GM23338 (cell line): ENCODE measurements at regions not wholly inside any gene's neighbourhood (a gene's known extent, or its start where the extent isn't known, plus 50 kb on each side); places are given as distances from the start of the nearest gene placed in this dataset.

Source experiments
- ATAC-seq: fragments of 200-7000 bp; cut with Tn5 transposase; 3 replicates; pipeline ENCODE4 v1.9.1; 2020
- DNase-seq: peaks from one replicate; pipeline ENCODE4 v3.0.0-alpha.2; 2015; ENCODE audit warnings: low spot score
- H2AFZ ChIP-seq: fragments of 200-600 bp; sonication (generic); 2 replicates; pipeline ENCODE4 v1.8.0; 2016; ENCODE audit warnings: antibody characterized with exemption, mild to moderate bottlenecking, moderate library complexity
- H3F3A ChIP-seq: fragments of 200-600 bp; sonication (generic); replicated peaks from 2 replicates; pipeline ENCODE4 v1.8.0; 2017; ENCODE audit warnings: antibody characterized with exemption, mixed run types, low read depth
- H3K27ac ChIP-seq: fragments of 200-600 bp; sonication (generic); 2 replicates; pipeline ENCODE4 v1.6.1; 2016; ENCODE audit warnings: low read depth
- H3K27me3 ChIP-seq: fragments of 200-600 bp; sonication (generic); 2 replicates; pipeline ENCODE4 v1.8.0; 2016; ENCODE audit warnings: mild to moderate bottlenecking, mixed run types, moderate library complexity; ENCODE audit not compliant: insufficient read depth
- H3K36me3 ChIP-seq: fragments of 200-600 bp; sonication (generic); 2 replicates; pipeline ENCODE4 v1.8.0; 2016; ENCODE audit warnings: mild to moderate bottlenecking; ENCODE audit not compliant: insufficient read depth
- H3K4me1 ChIP-seq: fragments of 200-600 bp; sonication (generic); 2 replicates; pipeline ENCODE4 v1.8.0; 2016; ENCODE audit warnings: mild to moderate bottlenecking, moderate library complexity; ENCODE audit not compliant: insufficient read depth
- H3K4me2 ChIP-seq: fragments of 200-600 bp; sonication (generic); 2 replicates; pipeline ENCODE4 v1.7.1; 2017; ENCODE audit warnings: mixed run types
- H3K4me3 ChIP-seq: fragments of 200-600 bp; sonication (generic); 2 replicates; pipeline ENCODE4 v1.6.1; 2016; ENCODE audit warnings: mixed run types
- H3K79me2 ChIP-seq: fragments of 200-600 bp; sonication (generic); replicated peaks from 2 replicates; pipeline ENCODE4 v1.8.0; 2017; ENCODE audit warnings: mild to moderate bottlenecking; ENCODE audit not compliant: insufficient read depth
- H3K9me2 ChIP-seq: fragments of 200-600 bp; sonication (generic); 2 replicates; pipeline ENCODE4 v1.8.0; 2017; ENCODE audit not compliant: insufficient read depth
- H4K20me1 ChIP-seq: fragments of 200-600 bp; sonication (generic); replicated peaks from 2 replicates; pipeline ENCODE4 v1.8.0; 2017; ENCODE audit warnings: mild to moderate bottlenecking; ENCODE audit not compliant: insufficient read depth
- H3K27ac Mint-ChIP-seq: 2 replicates; pipeline ENCODE4 v1.8.0; 2020; ENCODE audit warnings: inconsistent platforms, mild to moderate bottlenecking, moderate library complexity, mixed read lengths
- H3K27me3 Mint-ChIP-seq: 3 replicates; pipeline ENCODE4 v1.8.0; 2022; ENCODE audit warnings: low read depth, mild to moderate bottlenecking, moderate library complexity, mixed read lengths, inconsistent platforms; ENCODE audit not compliant: insufficient read depth, poor library complexity
- H3K36me3 Mint-ChIP-seq: 3 replicates; pipeline ENCODE4 v1.8.0; 2021; ENCODE audit warnings: low read depth, mild to moderate bottlenecking, inconsistent platforms, moderate library complexity, mixed read lengths
- H3K4me1 Mint-ChIP-seq: 3 replicates; pipeline ENCODE4 v1.8.0; 2020; ENCODE audit warnings: mild to moderate bottlenecking, inconsistent platforms, mixed read lengths
- H3K4me3 Mint-ChIP-seq: 3 replicates; pipeline ENCODE4 v1.8.0; 2021; ENCODE audit warnings: moderate library complexity, mild to moderate bottlenecking, inconsistent platforms, mixed read lengths
- H3K9me3 Mint-ChIP-seq: 3 replicates; pipeline ENCODE4 v1.8.0; 2020; ENCODE audit warnings: moderate library complexity, mild to moderate bottlenecking, inconsistent platforms, mixed read lengths
- CREB1 ChIP-seq: fragments of 250-450 bp; sonication (Bioruptor Pico); IDR thresholded peaks from 2 replicates; pipeline ENCODE4 v1.5.0; 2020; ENCODE audit warnings: low read depth, mild to moderate bottlenecking, moderate library complexity
- CTCF ChIP-seq, 2 experiments: fragments of 200-600 bp in 1 of 2; sonication (generic) in 1 of 2; conservative IDR thresholded peaks; 2 replicates each; pipeline versions ENCODE4 v1.5.1 to v1.6.1; 2016 to 2017; ENCODE audit warnings: antibody characterized with exemption in 2 of 2, low read depth in 2 of 2, mild to moderate bottlenecking in 2 of 2, moderate library complexity in 1 of 2
- ETS1 ChIP-seq: IDR thresholded peaks from 2 replicates; pipeline ENCODE4 v1.6.1; 2016; ENCODE audit warnings: antibody characterized with exemption
- EZH2 ChIP-seq: fragments of 200-600 bp; sonication (generic); IDR thresholded peaks from one replicate; pipeline ENCODE4 v1.8.0; 2017; ENCODE audit warnings: antibody characterized with exemption, mild to moderate bottlenecking, low read depth; ENCODE audit not compliant: unreplicated experiment
- EZH2phosphoT487 ChIP-seq: fragments of 200-600 bp; sonication (generic); IDR thresholded peaks from one replicate; pipeline ENCODE4 v1.8.1; 2018; ENCODE audit warnings: antibody characterized with exemption; ENCODE audit not compliant: unreplicated experiment
- JUNB ChIP-seq: IDR thresholded peaks from one replicate; pipeline ENCODE4 v1.6.1; 2016; ENCODE audit warnings: antibody characterized with exemption; ENCODE audit not compliant: unreplicated experiment
- POLR2AphosphoS5 ChIP-seq: IDR thresholded peaks from 2 replicates; pipeline ENCODE4 v1.6.1; 2016; ENCODE audit warnings: antibody characterized with exemption, low read depth
- STAT1 ChIP-seq: IDR thresholded peaks from one replicate; pipeline ENCODE4 v1.6.1; 2016; ENCODE audit warnings: antibody characterized with exemption; ENCODE audit not compliant: unreplicated experiment
- ZNF114 ChIP-seq: fragments of 250-450 bp; sonication (Bioruptor Pico); IDR thresholded peaks from 2 replicates; pipeline ENCODE4 v1.5.0; 2020; ENCODE audit warnings: mild to moderate bottlenecking, moderate library complexity
- ZNF331 ChIP-seq: fragments of 250-450 bp; sonication (Bioruptor Pico); IDR thresholded peaks from 2 replicates; pipeline ENCODE4 v1.5.0; 2020; ENCODE audit warnings: low read depth, mild to moderate bottlenecking, moderate library complexity
- ZNF462 ChIP-seq: fragments of 250-450 bp; sonication (Bioruptor Pico); IDR thresholded peaks from 2 replicates; pipeline ENCODE4 v1.5.0; 2020; ENCODE audit warnings: mild to moderate bottlenecking, moderate library complexity
- TF ChIP-seq, protein P1 (sequence below): IDR thresholded peaks from one replicate; pipeline ENCODE4 v1.6.1; 2018; ENCODE audit warnings: antibody characterized with exemption; ENCODE audit not compliant: unreplicated experiment

DNA sequence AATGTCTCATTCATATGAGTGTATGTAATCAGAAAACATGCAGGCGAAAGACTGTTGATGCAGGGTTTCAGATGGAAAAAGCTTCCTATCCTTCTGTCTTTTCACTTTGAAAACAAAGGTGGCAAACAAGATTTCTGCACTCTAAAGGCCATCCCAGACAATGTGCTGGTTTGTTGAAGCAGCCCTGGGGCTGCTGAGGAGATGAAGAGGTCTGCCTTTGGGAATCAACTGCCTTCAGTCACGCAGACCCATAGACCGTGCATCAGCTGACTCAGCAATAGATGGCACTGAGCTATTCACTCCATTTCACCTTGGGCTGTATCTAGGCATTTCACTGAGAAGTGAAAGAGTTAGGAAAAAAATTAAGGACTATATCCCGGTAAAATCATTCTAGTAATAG is 60.5 kb upstream of the C5orf46 start:
- Mint-ChIP-seq H3K4me1 (no peaks in the 10 kb centered on the region), H3K36me3 (no peaks in the 10 kb centered on the region), H3K27ac (no peak overlapping the region), H3K9me3 (no peaks in the 10 kb centered on the region), H3K27me3 (peaks cover 3% of the 10 kb centered on the region), H3K4me3 (no peak overlapping the region)
- no peaks in the 10 kb centered on the region; the same call in 1 of the 2 replicates for H3K36me3 ChIP-seq
- H3K9me2 ChIP-seq = no peaks in the 10 kb centered on the region
- no peak overlapping the region for H3K4me2 ChIP-seq
- no peaks in the 10 kb centered on the region for H3K4me1 ChIP-seq
- no peak overlapping the region for H3K4me3 ChIP-seq
- H3K27me3 ChIP-seq = no peaks in the 10 kb centered on the region
- H4K20me1 ChIP-seq = no peaks in the 10 kb centered on the region; the same call in 1 of the 2 replicates
- H3K79me2 ChIP-seq = no peaks in the 10 kb centered on the region
- TF ChIP-seq ZNF462 (CRISPR knock-in tag) (no peak), POLR2AphosphoS5 (no peak), ETS1 (no peak), EZH2phosphoT487 (no peak), CTCF (conservative IDR thresholded peaks at IDR 0.05; ENCODE audit: low read depth in 2 of 2) (no peak), JUNB (no peak), STAT1 (no peak), CREB1 (no peak), EZH2 (no peak), ZNF331 (CRISPR knock-in tag) (no peak), ZNF114 (CRISPR knock-in tag) (no peak)
- TF ChIP-seq, protein P1, sequence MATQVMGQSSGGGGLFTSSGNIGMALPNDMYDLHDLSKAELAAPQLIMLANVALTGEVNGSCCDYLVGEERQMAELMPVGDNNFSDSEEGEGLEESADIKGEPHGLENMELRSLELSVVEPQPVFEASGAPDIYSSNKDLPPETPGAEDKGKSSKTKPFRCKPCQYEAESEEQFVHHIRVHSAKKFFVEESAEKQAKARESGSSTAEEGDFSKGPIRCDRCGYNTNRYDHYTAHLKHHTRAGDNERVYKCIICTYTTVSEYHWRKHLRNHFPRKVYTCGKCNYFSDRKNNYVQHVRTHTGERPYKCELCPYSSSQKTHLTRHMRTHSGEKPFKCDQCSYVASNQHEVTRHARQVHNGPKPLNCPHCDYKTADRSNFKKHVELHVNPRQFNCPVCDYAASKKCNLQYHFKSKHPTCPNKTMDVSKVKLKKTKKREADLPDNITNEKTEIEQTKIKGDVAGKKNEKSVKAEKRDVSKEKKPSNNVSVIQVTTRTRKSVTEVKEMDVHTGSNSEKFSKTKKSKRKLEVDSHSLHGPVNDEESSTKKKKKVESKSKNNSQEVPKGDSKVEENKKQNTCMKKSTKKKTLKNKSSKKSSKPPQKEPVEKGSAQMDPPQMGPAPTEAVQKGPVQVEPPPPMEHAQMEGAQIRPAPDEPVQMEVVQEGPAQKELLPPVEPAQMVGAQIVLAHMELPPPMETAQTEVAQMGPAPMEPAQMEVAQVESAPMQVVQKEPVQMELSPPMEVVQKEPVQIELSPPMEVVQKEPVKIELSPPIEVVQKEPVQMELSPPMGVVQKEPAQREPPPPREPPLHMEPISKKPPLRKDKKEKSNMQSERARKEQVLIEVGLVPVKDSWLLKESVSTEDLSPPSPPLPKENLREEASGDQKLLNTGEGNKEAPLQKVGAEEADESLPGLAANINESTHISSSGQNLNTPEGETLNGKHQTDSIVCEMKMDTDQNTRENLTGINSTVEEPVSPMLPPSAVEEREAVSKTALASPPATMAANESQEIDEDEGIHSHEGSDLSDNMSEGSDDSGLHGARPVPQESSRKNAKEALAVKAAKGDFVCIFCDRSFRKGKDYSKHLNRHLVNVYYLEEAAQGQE = no peak
- ATAC-seq (no peak), DNase-seq (no peak)
- H2AFZ ChIP-seq = no peak overlapping the region
- H3F3A ChIP-seq = no peaks in the 10 kb centered on the region
- H3K27ac ChIP-seq = 0 out of 2 replicates have a peak overlapping the region, but pooled peaks have one; percentile 11
